Loucy (cell line): ENCODE measurements at regions not wholly inside any gene's neighbourhood (a gene's known extent, or its start where the extent isn't known, plus 50 kb on each side); places are given as distances from the start of the nearest gene placed in this dataset.
"Not testable (repeated sequence)": the region's sequence is repeated elsewhere in the genome, so short reads cannot be mapped to it uniquely, and the experiment has no call there.

Experiments
- H2AFZ ChIP-seq: fragments of 200-600 bp; sonication (generic); 2 replicates; pipeline ENCODE4 v1.6.0; 2016; ENCODE audit warnings: antibody characterized with exemption, mild to moderate bottlenecking, low read length, moderate library complexity
- H3F3A ChIP-seq: fragments of 200-600 bp; 2 replicates; pipeline ENCODE4 v1.6.0; 2016; ENCODE audit warnings: antibody characterized with exemption, low read depth, mild to moderate bottlenecking
- H3K27me3 ChIP-seq: fragments of 200-600 bp; sonication (generic); 2 replicates; pipeline ENCODE4 v1.6.1; 2014; ENCODE audit warnings: low read length, mild to moderate bottlenecking; ENCODE audit not compliant: insufficient read depth, poor library complexity, severe bottlenecking
- H3K36me3 ChIP-seq: fragments of 200-600 bp; sonication (generic); 2 replicates; pipeline ENCODE4 v1.6.1; 2016; ENCODE audit warnings: low read length; ENCODE audit not compliant: insufficient read depth
- H3K4me1 ChIP-seq: fragments of 200-600 bp; sonication (generic); 2 replicates; pipeline ENCODE4 v1.5.1; 2014; ENCODE audit warnings: low read length, mild to moderate bottlenecking; ENCODE audit not compliant: insufficient read depth, poor library complexity, severe bottlenecking
- H3K4me2 ChIP-seq: fragments of 200-600 bp; sonication (generic); 2 replicates; pipeline ENCODE4 v1.6.0; 2014; ENCODE audit warnings: antibody characterized with exemption, low read length, low read depth, mild to moderate bottlenecking; ENCODE audit not compliant: poor library complexity, severe bottlenecking
- H3K4me3 ChIP-seq: fragments of 200-600 bp; sonication (generic); 2 replicates; pipeline ENCODE4 v1.5.1; 2014; ENCODE audit warnings: low read length, mild to moderate bottlenecking, mixed read lengths; ENCODE audit not compliant: poor library complexity, severe bottlenecking
- H3K79me2 ChIP-seq: fragments of 200-600 bp; sonication (generic); 2 replicates; pipeline ENCODE4 v1.6.1; 2014; ENCODE audit warnings: low read length; ENCODE audit not compliant: insufficient read depth
- H3K9ac ChIP-seq: fragments of 200-600 bp; sonication (generic); 2 replicates; pipeline ENCODE4 v1.6.0; 2014; ENCODE audit warnings: mild to moderate bottlenecking, low read depth, low read length, moderate library complexity; ENCODE audit not compliant: poor library complexity, severe bottlenecking
- H3K9me2 ChIP-seq: fragments of 200-600 bp; sonication (generic); replicated peaks from 2 replicates; pipeline ENCODE4 v1.6.1; 2016; ENCODE audit warnings: low read depth, low read length, mixed read lengths
- H3K9me3 ChIP-seq: fragments of 200-600 bp; sonication (generic); 2 replicates; pipeline ENCODE4 v1.6.1; 2014; ENCODE audit warnings: mild to moderate bottlenecking, antibody characterized with exemption, low read length, low read depth; ENCODE audit not compliant: insufficient read depth
- H4K20me1 ChIP-seq: fragments of 200-600 bp; sonication (generic); 2 replicates; pipeline ENCODE4 v1.6.0; 2014; ENCODE audit warnings: antibody characterized with exemption, low read length, mild to moderate bottlenecking; ENCODE audit not compliant: insufficient read depth, poor library complexity, severe bottlenecking
- EZH2phosphoT487 ChIP-seq: fragments of 200-600 bp; IDR thresholded peaks from 2 replicates; pipeline ENCODE4 v1.6.1; 2018; ENCODE audit warnings: antibody characterized with exemption, mild to moderate bottlenecking, moderate library complexity, borderline replicate concordance
- TF ChIP-seq, protein P1 (sequence below): fragments of 200-600 bp; sonication (generic); conservative IDR thresholded peaks from 2 replicates; pipeline ENCODE4 v1.5.1; 2014; ENCODE audit warnings: mild to moderate bottlenecking, antibody characterized with exemption, low read length

DNA sequence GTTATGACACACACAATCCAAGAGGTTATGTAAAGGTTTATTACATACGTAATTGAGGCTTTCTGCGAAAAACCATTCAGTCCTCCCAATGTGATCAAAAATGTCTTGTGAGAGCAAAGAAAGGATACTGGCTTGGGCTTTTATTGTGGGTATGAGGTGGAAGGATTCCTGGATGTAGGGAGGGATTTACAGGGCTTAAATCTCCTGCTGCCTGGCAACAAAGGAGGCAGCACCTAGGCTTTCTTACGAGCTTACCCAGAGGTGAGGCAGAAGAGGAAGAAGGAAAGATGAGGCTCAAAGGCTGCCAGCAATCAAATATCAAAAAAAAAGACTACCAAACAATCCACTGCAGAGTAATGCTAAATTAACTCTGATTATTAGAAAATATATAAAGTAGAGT lies 1149.5 kb upstream of the POT1 start:
- Histone ChIP-seq H3K4me3 (no peak overlapping the region), H3K4me1 (no peaks in the 10 kb centered on the region), H3K27me3 (no peaks in the 10 kb centered on the region), H3F3A (no peaks in the 10 kb centered on the region), H3K9me2 (no peaks in the 10 kb centered on the region), H3K79me2 (no peaks in the 10 kb centered on the region), H3K36me3 (no peaks in the 10 kb centered on the region), H3K9me3 (no peaks in the 10 kb centered on the region), H3K4me2 (no peak overlapping the region), H2AFZ (no peak overlapping the region), H4K20me1 (no peaks in the 10 kb centered on the region), H3K9ac (no peak overlapping the region)
- TF ChIP-seq, protein P1, sequence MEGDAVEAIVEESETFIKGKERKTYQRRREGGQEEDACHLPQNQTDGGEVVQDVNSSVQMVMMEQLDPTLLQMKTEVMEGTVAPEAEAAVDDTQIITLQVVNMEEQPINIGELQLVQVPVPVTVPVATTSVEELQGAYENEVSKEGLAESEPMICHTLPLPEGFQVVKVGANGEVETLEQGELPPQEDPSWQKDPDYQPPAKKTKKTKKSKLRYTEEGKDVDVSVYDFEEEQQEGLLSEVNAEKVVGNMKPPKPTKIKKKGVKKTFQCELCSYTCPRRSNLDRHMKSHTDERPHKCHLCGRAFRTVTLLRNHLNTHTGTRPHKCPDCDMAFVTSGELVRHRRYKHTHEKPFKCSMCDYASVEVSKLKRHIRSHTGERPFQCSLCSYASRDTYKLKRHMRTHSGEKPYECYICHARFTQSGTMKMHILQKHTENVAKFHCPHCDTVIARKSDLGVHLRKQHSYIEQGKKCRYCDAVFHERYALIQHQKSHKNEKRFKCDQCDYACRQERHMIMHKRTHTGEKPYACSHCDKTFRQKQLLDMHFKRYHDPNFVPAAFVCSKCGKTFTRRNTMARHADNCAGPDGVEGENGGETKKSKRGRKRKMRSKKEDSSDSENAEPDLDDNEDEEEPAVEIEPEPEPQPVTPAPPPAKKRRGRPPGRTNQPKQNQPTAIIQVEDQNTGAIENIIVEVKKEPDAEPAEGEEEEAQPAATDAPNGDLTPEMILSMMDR = no peak
- no peak for TF ChIP-seq EZH2phosphoT487

DNA sequence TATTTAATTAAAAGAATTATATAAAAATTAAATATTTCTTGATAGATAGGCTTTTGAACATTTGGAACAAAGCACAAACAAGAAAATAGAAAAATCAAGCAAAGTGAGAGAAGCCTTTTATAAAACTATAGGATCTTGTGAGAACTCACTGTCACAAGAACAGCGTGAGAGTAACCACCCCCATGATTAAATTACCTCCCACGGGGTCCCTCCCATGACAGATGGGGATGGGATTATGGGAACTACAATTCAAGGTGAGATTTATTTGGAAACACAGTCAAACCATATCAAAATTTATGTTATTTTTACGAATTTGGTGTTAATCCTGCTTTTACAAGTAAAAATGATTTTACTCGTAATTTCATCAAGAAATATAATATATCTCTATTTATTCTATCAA lies 1136.1 kb upstream of the POT1 start:
- no peak overlapping the region for H3K9ac ChIP-seq
- no peaks in the 10 kb centered on the region for H3K4me1 ChIP-seq
- H3K9me3 ChIP-seq = no peaks in the 10 kb centered on the region
- no peaks in the 10 kb centered on the region for H3K79me2 ChIP-seq
- H3K4me2 ChIP-seq = no peak overlapping the region
- H4K20me1 ChIP-seq = no peaks in the 10 kb centered on the region
- H3K4me3 ChIP-seq = no peak overlapping the region
- H3F3A ChIP-seq = no peaks in the 10 kb centered on the region
- H3K36me3 ChIP-seq = no peaks in the 10 kb centered on the region
- TF ChIP-seq, protein P1 = no peak
- no peak for TF ChIP-seq EZH2phosphoT487
- H3K27me3 ChIP-seq = no peaks in the 10 kb centered on the region
- no peak overlapping the region for H2AFZ ChIP-seq
- H3K9me2 ChIP-seq = no peaks in the 10 kb centered on the region

DNA sequence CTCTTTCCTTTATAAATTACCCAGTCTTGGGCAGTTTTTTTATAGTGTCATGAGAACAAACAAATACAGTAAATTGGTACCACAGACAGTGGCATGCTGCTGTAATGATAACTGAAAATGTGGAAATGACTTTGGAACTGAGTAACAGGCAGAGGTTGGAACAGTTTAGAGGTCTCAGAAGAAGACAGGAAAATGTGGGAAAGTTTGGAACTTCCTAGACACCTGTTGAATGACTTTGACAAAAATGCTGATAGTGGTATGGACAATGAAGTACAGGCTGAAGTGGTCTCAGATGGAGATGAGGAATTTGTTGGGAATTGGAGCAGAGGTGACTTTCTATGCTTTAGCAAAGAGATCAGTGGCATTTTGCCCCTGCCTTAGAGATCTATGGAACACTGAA lies 1128.4 kb upstream of the POT1 start:
- Histone ChIP-seq H3K4me2 (no peak overlapping the region), H3K9ac (no peak overlapping the region), H3K27me3 (no peaks in the 10 kb centered on the region), H3K9me2 (no peaks in the 10 kb centered on the region), H2AFZ (no peak overlapping the region), H3K79me2 (no peaks in the 10 kb centered on the region), H3K4me1 (no peaks in the 10 kb centered on the region), H3K9me3 (no peaks in the 10 kb centered on the region), H3K36me3 (no peaks in the 10 kb centered on the region), H4K20me1 (no peaks in the 10 kb centered on the region), H3F3A (no peaks in the 10 kb centered on the region), H3K4me3 (no peak overlapping the region)
- no peak for TF ChIP-seq EZH2phosphoT487
- TF ChIP-seq, protein P1 = no peak

DNA sequence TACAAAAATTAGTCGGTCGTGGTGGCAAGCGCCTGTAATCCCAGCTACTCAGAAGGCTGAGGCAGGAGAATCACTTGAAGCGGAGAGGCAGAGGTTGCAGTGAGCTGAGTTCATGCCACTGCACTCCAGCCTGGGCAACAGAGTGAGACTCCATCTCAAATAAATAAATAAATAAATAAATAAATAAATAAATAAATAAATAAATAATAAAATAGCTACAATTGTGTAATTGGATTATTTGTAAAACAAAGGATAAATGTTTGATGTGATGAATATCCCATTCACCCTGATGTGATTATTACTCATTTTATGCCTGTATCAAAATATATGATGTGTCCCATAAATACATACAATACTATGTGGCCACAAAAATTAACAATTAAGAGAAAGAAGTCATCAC lies 1127.0 kb upstream of the POT1 start:
- H3K9me3 ChIP-seq, H4K20me1 ChIP-seq, H3K4me3 ChIP-seq, H3K4me1 ChIP-seq, H3K79me2 ChIP-seq, H3K9ac ChIP-seq, H3K9me2 ChIP-seq, H3K27me3 ChIP-seq, H2AFZ ChIP-seq, H3F3A ChIP-seq, H3K4me2 ChIP-seq, H3K36me3 ChIP-seq: not testable (repeated sequence)
